ENCODE measurements at regions not wholly inside any gene's neighbourhood (a gene's known extent, or its start where the extent isn't known, plus 50 kb on each side); places are given as distances from the start of the nearest gene placed in this dataset.

GRCh38 chr1:113007706-113008364 lies 51.8 kb upstream of the SLC16A1 start:
- DNase-seq: no peak
- Mint-ChIP-seq H3K4me1 (ENCODE audit: low read depth) (no peaks in the 10 kb centered on the region), H3K27me3 (no peaks in the 10 kb centered on the region), H3K9me3 (no peaks in the 10 kb centered on the region), H3K4me3 (no peak overlapping the region), H3K27ac (no peak overlapping the region), H3K36me3 (ENCODE audit: low read depth) (peaks cover 10% of the 10 kb centered on the region)
- ChIA-PET CTCF (no interaction called here), POLR2A (no interaction called here)
- intact Hi-C loops (cut with micrococcal nuclease): no loop called here
- ATAC-seq: no peak
- TF ChIP-seq CTCF (IDR thresholded peaks at IDR 0.05): no peak

GRCh38 chr1:113008365-113008714 lies 52.3 kb upstream of the SLC16A1 start:
- intact Hi-C loops (cut with micrococcal nuclease): no loop called here
- H3K4me1 Mint-ChIP-seq (ENCODE audit: low read depth): no peaks in the 10 kb centered on the region
- H3K27me3 Mint-ChIP-seq: no peaks in the 10 kb centered on the region
- no peak for TF ChIP-seq CTCF (IDR thresholded peaks at IDR 0.05)
- H3K4me3 Mint-ChIP-seq: no peak overlapping the region
- peaks cover 10% of the 10 kb centered on the region for H3K36me3 Mint-ChIP-seq (ENCODE audit: low read depth)
- ChIA-PET CTCF (no interaction called here), POLR2A (no interaction called here)
- H3K9me3 Mint-ChIP-seq: no peaks in the 10 kb centered on the region
- DNase-seq: no peak
- H3K27ac Mint-ChIP-seq: no peak overlapping the region
- no peak for ATAC-seq

GRCh38 chr1:113012149-113012548 lies 56.2 kb upstream of the SLC16A1 start:
- ChIA-PET CTCF (no interaction called here), POLR2A (no interaction called here)
- H3K36me3 Mint-ChIP-seq (ENCODE audit: low read depth): peaks cover 6% of the 10 kb centered on the region
- no peak overlapping the region for H3K27ac Mint-ChIP-seq
- no peaks in the 10 kb centered on the region for H3K4me1 Mint-ChIP-seq (ENCODE audit: low read depth)
- H3K4me3 Mint-ChIP-seq: no peak overlapping the region
- ATAC-seq (no peak), DNase-seq (no peak)
- intact Hi-C loops (cut with micrococcal nuclease): no loop called here
- TF ChIP-seq CTCF (IDR thresholded peaks at IDR 0.05): no peak
- H3K9me3 Mint-ChIP-seq: no peaks in the 10 kb centered on the region
- no peaks in the 10 kb centered on the region for H3K27me3 Mint-ChIP-seq

GRCh38 chr1:113013823-113014222 lies 57.8 kb upstream of the SLC16A1 start:
- H3K9me3 Mint-ChIP-seq: no peaks in the 10 kb centered on the region
- intact Hi-C loops (cut with micrococcal nuclease): no loop called here
- H3K4me1 Mint-ChIP-seq (ENCODE audit: low read depth): no peaks in the 10 kb centered on the region
- TF ChIP-seq CTCF (IDR thresholded peaks at IDR 0.05): no peak
- ATAC-seq (no peak), DNase-seq (no peak)
- H3K36me3 Mint-ChIP-seq (ENCODE audit: low read depth): peaks cover 2% of the 10 kb centered on the region
- no peak overlapping the region for H3K4me3 Mint-ChIP-seq
- no peaks in the 10 kb centered on the region for H3K27me3 Mint-ChIP-seq
- no peak overlapping the region for H3K27ac Mint-ChIP-seq
- ChIA-PET POLR2A (no interaction called here), CTCF (no interaction called here)

- Mint-ChIP-seq H3K27ac (no peak overlapping the region), H3K4me3 (no peak overlapping the region), H3K4me1 (ENCODE audit: low read depth) (no peaks in the 10 kb centered on the region), H3K9me3 (no peaks in the 10 kb centered on the region), H3K27me3 (no peaks in the 10 kb centered on the region), H3K36me3 (ENCODE audit: low read depth) (peaks cover 2% of the 10 kb centered on the region)
- no peak for ATAC-seq
- intact Hi-C loops (cut with micrococcal nuclease): no loop called here
- ChIA-PET CTCF (no interaction called here), POLR2A (interaction anchor here (0.8 kb wide), 1 partner anchor 16 kb away, joined by 4 read pairs; no protein-coding TSS in a partner anchor)
- no peak for DNase-seq
- TF ChIP-seq CTCF (IDR thresholded peaks at IDR 0.05): no peak
Measured at GRCh38 chr1:113014508-113014907, 58.5 kb upstream of the LRIG2 start.

All from activated CD8-positive, alpha-beta T cell treated with anti-CD3 and anti-CD28 coated beads for 36 hours (primary cell).